Hepatocyte (in vitro differentiated cells): ENCODE measurements at regions not wholly inside any gene's neighbourhood (a gene's known extent, or its start where the extent isn't known, plus 50 kb on each side); places are given as distances from the start of the nearest gene placed in this dataset.

ENCODE experiments used
- DNase-seq: peaks from one replicate; pipeline ENCODE4 v3.0.0-alpha.2; 2016; ENCODE audit warnings: low spot score
- H2AFZ ChIP-seq: fragments of 200-600 bp; sonication (generic); 2 replicates; pipeline ENCODE4 v1.6.0; 2016; ENCODE audit warnings: antibody characterized with exemption, mild to moderate bottlenecking
- H3K27ac ChIP-seq: fragments of 200-600 bp; sonication (generic); 2 replicates; pipeline ENCODE4 v1.5.1; 2016; ENCODE audit warnings: mild to moderate bottlenecking
- H3K27me3 ChIP-seq: fragments of 200-600 bp; sonication (generic); 2 replicates; pipeline ENCODE4 v1.6.1; 2016
- H3K36me3 ChIP-seq: fragments of 200-600 bp; sonication (generic); replicated peaks from 2 replicates; pipeline ENCODE4 v1.5.1; 2016; ENCODE audit warnings: low read depth; ENCODE audit not compliant: insufficient read depth
- H3K4me1 ChIP-seq: fragments of 200-600 bp; sonication (generic); 2 replicates; pipeline ENCODE4 v1.5.1; 2016; ENCODE audit warnings: mild to moderate bottlenecking, moderate library complexity; ENCODE audit not compliant: insufficient read depth
- H3K4me2 ChIP-seq: fragments of 200-600 bp; sonication (generic); 2 replicates; pipeline ENCODE4 v1.6.0; 2016
- H3K4me3 ChIP-seq: fragments of 200-600 bp; sonication (generic); 2 replicates; pipeline ENCODE4 v1.5.1; 2016; ENCODE audit warnings: mild to moderate bottlenecking
- H3K79me2 ChIP-seq: fragments of 200-600 bp; sonication (generic); 2 replicates; pipeline ENCODE4 v1.6.0; 2017; ENCODE audit warnings: mild to moderate bottlenecking
- H3K9me2 ChIP-seq: fragments of 200-600 bp; sonication (generic); replicated peaks from 2 replicates; pipeline ENCODE4 v1.6.0; 2017; ENCODE audit warnings: mild to moderate bottlenecking; ENCODE audit not compliant: insufficient read depth
- H3K9me3 ChIP-seq: fragments of 200-600 bp; sonication (generic); 2 replicates; pipeline ENCODE4 v1.5.1; 2016; ENCODE audit warnings: low read depth, mild to moderate bottlenecking
- H4K20me1 ChIP-seq: fragments of 200-600 bp; sonication (generic); 2 replicates; pipeline ENCODE4 v1.6.0; 2016; ENCODE audit warnings: mild to moderate bottlenecking; ENCODE audit not compliant: insufficient read depth, poor library complexity, severe bottlenecking
- EZH2 ChIP-seq: fragments of 200-600 bp; sonication (generic); IDR thresholded peaks from 2 replicates; pipeline ENCODE4 v1.6.1; 2016; ENCODE audit warnings: antibody characterized with exemption, mild to moderate bottlenecking, borderline replicate concordance
- EZH2phosphoT487 ChIP-seq: fragments of 200-600 bp; sonication (generic); IDR thresholded peaks from one replicate; pipeline ENCODE4 v1.6.1; 2018; ENCODE audit warnings: antibody characterized with exemption, mild to moderate bottlenecking, low read depth, moderate library complexity; ENCODE audit not compliant: unreplicated experiment, severe bottlenecking
- WGBS: methylation state at CpG from one replicate; pipeline ENCODE4 v1.1.6; 2016; ENCODE audit warnings: low lambda C conversion rate; ENCODE audit errors: missing lambda C conversion rate; 5-methylcytosine and 5-hydroxymethylcytosine counted together
- TF ChIP-seq, protein P1 (sequence below): fragments of 200-600 bp; sonication (generic); IDR thresholded peaks from 2 replicates; pipeline ENCODE4 v1.5.1; 2016; ENCODE audit warnings: antibody characterized with exemption, mild to moderate bottlenecking; ENCODE audit not compliant: poor library complexity

DNA sequence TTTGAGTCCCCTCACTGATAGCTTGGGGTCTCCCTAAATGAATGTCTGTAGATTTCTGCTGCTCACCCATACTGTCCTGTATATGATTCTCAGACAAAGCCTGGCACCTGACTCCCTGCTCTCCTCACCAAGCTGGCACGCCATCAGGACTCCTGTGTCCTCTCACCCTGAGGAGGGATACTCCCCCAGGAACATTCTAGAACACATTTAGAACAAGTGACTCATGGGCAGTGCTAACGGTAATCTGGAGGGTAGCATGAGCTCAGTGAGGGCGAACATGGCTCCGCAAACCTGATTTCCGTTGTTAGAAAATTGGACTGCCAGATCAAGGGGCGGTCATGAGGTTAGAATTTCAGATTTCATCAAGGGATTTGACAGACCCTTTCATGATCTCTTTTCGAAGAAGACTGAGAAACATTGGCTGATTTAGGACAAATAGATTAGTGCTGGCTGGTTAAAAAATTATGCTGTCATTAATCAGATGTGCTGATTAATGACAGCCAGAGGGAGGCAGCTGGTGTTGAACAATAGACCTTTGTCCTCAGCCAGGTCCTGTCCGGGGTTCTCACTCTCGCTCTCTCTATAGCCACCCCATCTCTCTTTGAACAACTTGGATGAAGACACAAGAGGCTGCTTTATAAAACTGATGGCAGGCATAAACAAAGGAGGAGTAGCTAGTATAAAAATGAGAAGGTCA lies 244.3 kb downstream of the PTTG2 start:
- no peaks in the 10 kb centered on the region for H3K9me3 ChIP-seq
- H3K27me3 ChIP-seq: no peaks in the 10 kb centered on the region
- no peak overlapping the region for H2AFZ ChIP-seq
- H3K4me2 ChIP-seq: no peak overlapping the region
- no peaks in the 10 kb centered on the region for H3K79me2 ChIP-seq
- TF ChIP-seq EZH2phosphoT487: no peak
- TF ChIP-seq EZH2: no peak
- TF ChIP-seq, protein P1, sequence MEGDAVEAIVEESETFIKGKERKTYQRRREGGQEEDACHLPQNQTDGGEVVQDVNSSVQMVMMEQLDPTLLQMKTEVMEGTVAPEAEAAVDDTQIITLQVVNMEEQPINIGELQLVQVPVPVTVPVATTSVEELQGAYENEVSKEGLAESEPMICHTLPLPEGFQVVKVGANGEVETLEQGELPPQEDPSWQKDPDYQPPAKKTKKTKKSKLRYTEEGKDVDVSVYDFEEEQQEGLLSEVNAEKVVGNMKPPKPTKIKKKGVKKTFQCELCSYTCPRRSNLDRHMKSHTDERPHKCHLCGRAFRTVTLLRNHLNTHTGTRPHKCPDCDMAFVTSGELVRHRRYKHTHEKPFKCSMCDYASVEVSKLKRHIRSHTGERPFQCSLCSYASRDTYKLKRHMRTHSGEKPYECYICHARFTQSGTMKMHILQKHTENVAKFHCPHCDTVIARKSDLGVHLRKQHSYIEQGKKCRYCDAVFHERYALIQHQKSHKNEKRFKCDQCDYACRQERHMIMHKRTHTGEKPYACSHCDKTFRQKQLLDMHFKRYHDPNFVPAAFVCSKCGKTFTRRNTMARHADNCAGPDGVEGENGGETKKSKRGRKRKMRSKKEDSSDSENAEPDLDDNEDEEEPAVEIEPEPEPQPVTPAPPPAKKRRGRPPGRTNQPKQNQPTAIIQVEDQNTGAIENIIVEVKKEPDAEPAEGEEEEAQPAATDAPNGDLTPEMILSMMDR: no peak
- no peaks in the 10 kb centered on the region for H3K4me1 ChIP-seq
- no peaks in the 10 kb centered on the region for H3K36me3 ChIP-seq
- WGBS: 93% methylated on average over 9 of the region's 9 CpGs
- no peak for DNase-seq
- no peaks in the 10 kb centered on the region for H3K9me2 ChIP-seq
- H3K27ac ChIP-seq: no peak overlapping the region
- H3K4me3 ChIP-seq: no peak overlapping the region
- H4K20me1 ChIP-seq: no peaks in the 10 kb centered on the region

DNA sequence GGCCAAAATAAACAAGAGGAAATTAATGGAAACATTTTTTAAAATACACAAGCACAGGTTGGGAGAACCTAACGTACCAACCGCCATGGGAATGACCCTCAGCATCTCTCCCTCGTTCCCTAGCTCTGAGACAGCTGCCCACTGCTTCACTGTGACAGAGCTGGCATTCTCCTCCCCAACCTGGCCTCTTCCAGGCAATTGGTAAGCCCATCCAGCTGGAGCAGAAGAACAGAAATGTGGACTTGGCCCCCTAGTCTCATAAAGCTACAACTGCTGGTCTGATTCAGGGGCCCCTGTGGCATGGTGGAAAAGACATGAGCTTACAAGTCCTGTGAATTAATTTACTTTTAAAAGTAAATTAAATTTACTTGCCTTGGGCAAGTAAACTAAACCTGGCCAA lies 245.1 kb downstream of the PTTG2 start:
- Histone ChIP-seq H3K9me2 (no peaks in the 10 kb centered on the region), H3K27ac (no peak overlapping the region), H3K27me3 (no peaks in the 10 kb centered on the region), H3K4me2 (no peak overlapping the region), H3K4me3 (no peak overlapping the region), H3K4me1 (no peaks in the 10 kb centered on the region), H4K20me1 (no peaks in the 10 kb centered on the region), H3K9me3 (no peaks in the 10 kb centered on the region), H2AFZ (no peak overlapping the region), H3K79me2 (no peaks in the 10 kb centered on the region), H3K36me3 (no peaks in the 10 kb centered on the region)
- WGBS: 96% methylated on average over 3 of the region's 3 CpGs
- no peak for DNase-seq
- no peak for TF ChIP-seq EZH2phosphoT487
- TF ChIP-seq, protein P1: no peak
- TF ChIP-seq EZH2: no peak

DNA sequence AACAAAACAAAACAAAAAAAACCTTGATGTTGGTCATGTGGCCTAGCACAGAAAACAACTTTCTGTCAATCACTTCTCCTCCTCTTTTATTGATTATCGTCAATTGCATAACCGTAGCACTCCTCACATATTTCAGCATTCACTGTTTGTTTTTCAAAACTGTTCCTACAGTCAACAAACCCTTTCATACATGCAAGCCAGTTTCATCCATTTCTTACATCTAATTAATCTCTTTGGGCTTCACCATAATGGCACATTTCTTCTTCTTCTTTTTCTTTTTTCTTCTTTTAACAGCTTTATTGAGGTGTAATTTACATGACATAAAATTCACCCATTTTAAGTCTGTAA lies 246.9 kb downstream of the PTTG2 start:
- Histone ChIP-seq H4K20me1 (no peaks in the 10 kb centered on the region), H3K36me3 (no peaks in the 10 kb centered on the region), H3K4me2 (no peak overlapping the region), H2AFZ (no peak overlapping the region), H3K79me2 (no peaks in the 10 kb centered on the region), H3K27ac (no peak overlapping the region), H3K27me3 (no peaks in the 10 kb centered on the region), H3K4me1 (no peaks in the 10 kb centered on the region), H3K9me3 (no peaks in the 10 kb centered on the region), H3K9me2 (no peaks in the 10 kb centered on the region), H3K4me3 (no peak overlapping the region)
- TF ChIP-seq, protein P1: no peak
- TF ChIP-seq EZH2 (no peak), EZH2phosphoT487 (no peak)
- 96% methylated on average over 2 of the region's 2 CpGs for whole genome bisulfite sequencing
- DNase-seq: no peak
